HG03039 (cell line): ENCODE measurements at regions not wholly inside any gene's neighbourhood (a gene's known extent, or its start where the extent isn't known, plus 50 kb on each side); places are given as distances from the start of the nearest gene placed in this dataset.

ENCODE experiments used
- ATAC-seq: cut with Tn5 transposase; IDR thresholded peaks from one replicate; pipeline ENCODE4 v1.9.1; 2021; ENCODE audit warnings: mild to moderate bottlenecking, moderate library complexity; ENCODE audit not compliant: unreplicated experiment

- no peak for ATAC-seq
These were observed 155.1 kb upstream of the WSCD2 start for GRCh38 chr12:107973950-107974349.

- no peak for ATAC-seq
These were observed 152.8 kb upstream of the WSCD2 start for GRCh38 chr12:107976331-107976730.

GRCh38 chr12:107978201-107978600 is 150.9 kb upstream of the WSCD2 start:
- no peak for ATAC-seq

GRCh38 chr12:107978641-107979040 is 150.4 kb upstream of the WSCD2 start:
- no peak for ATAC-seq

GRCh38 chr12:107983756-107984472 is 145.2 kb upstream of the WSCD2 start:
- no peak for ATAC-seq

- ATAC-seq, result no peak
These were observed 144.1 kb upstream of the WSCD2 start for GRCh38 chr12:107984973-107985372.

- no peak for ATAC-seq
These were observed 142.9 kb upstream of the WSCD2 start for GRCh38 chr12:107986183-107986582.

GRCh38 chr12:107990325-107990724 is 138.8 kb upstream of the WSCD2 start:
- no peak for ATAC-seq

- ATAC-seq, result no peak
These were observed 137.1 kb upstream of the WSCD2 start for GRCh38 chr12:107992029-107992428.

GRCh38 chr12:107992870-107993451 is 136.1 kb upstream of the WSCD2 start:
- ATAC-seq, result no peak

- ATAC-seq, result no peak
These were observed 130.2 kb upstream of the WSCD2 start for GRCh38 chr12:107998863-107999262.

- ATAC-seq, result no peak
These were observed 129.0 kb upstream of the WSCD2 start for GRCh38 chr12:108000111-108000510.

- ATAC-seq, result no peak
These were observed 124.8 kb upstream of the WSCD2 start for GRCh38 chr12:108004319-108004718.

- no peak for ATAC-seq
These were observed 120.8 kb upstream of the WSCD2 start for GRCh38 chr12:108008163-108008905.

GRCh38 chr12:108009442-108010070 is 119.5 kb upstream of the WSCD2 start:
- no peak for ATAC-seq

- no peak for ATAC-seq
These were observed 113.0 kb upstream of the WSCD2 start for GRCh38 chr12:108016022-108016564.

GRCh38 chr12:108017472-108018057 is 111.5 kb upstream of the WSCD2 start:
- no peak for ATAC-seq

GRCh38 chr12:108019862-108020261 is 109.2 kb upstream of the WSCD2 start:
- no peak for ATAC-seq

GRCh38 chr12:108021141-108021540 is 107.9 kb upstream of the WSCD2 start:
- ATAC-seq, result no peak

- ATAC-seq, result no peak
These were observed 107.1 kb upstream of the WSCD2 start for GRCh38 chr12:108021949-108022522.
